Suprapubic skin (tissue), 4 donors: ENCODE measurements at regions not wholly inside any gene's neighbourhood (a gene's known extent, or its start where the extent isn't known, plus 50 kb on each side); places are given as distances from the start of the nearest gene placed in this dataset.

Experiments used
- CTCF ChIP-seq, 2 donors: fragments of 200-600 bp in 1 of 2; fragments of 450-650 bp in 1 of 2; sonication (generic) in 1 of 2; IDR thresholded peaks; one replicate each; pipeline ENCODE4 v1.5.1; 2016 to 2019; ENCODE audit warnings: antibody characterized with exemption in 2 of 2, mild to moderate bottlenecking in 1 of 2, moderate library complexity in 1 of 2
- EP300 ChIP-seq: sonication (generic); formaldehyde crosslinking; IDR thresholded peaks from one replicate; pipeline ENCODE4 v1.6.1; 2017; ENCODE audit warnings: antibody characterized with exemption
- POLR2A ChIP-seq, 2 donors: fragments of 450-650 bp; IDR thresholded peaks; one replicate each; pipeline ENCODE4 v1.6.1; 2017; ENCODE audit warnings: antibody characterized with exemption in 2 of 2, mild to moderate bottlenecking in 2 of 2, moderate library complexity in 2 of 2
- POLR2AphosphoS5 ChIP-seq, 3 donors: sonication (generic); formaldehyde crosslinking; IDR thresholded peaks; one replicate each; pipeline ENCODE4 v1.6.1; 2017; ENCODE audit warnings: antibody characterized with exemption in 3 of 3

- TF ChIP-seq CTCF (IDR thresholded peaks at IDR 0.05) (no peak), POLR2A (IDR thresholded peaks at IDR 0.05) (no peak), POLR2AphosphoS5 (IDR thresholded peaks at IDR 0.05) (no peak), EP300 (no peak)
Measured at GRCh38 chr4:4627111-4627510, 85.3 kb upstream of the STX18 start.
